Thyroid gland (tissue), 4 donors: ENCODE measurements at regions not wholly inside any gene's neighbourhood (a gene's known extent, or its start where the extent isn't known, plus 50 kb on each side); places are given as distances from the start of the nearest gene placed in this dataset.

Experiments
- POLR2A ChIP-seq, 2 donors: fragments of 450-650 bp; IDR thresholded peaks; one replicate each; pipeline ENCODE4 v1.6.1; 2017; ENCODE audit warnings: antibody characterized with exemption in 2 of 2, mild to moderate bottlenecking in 2 of 2, moderate library complexity in 1 of 2
- TF ChIP-seq, protein P1 (sequence below), 6 experiments: fragments of 200-600 bp in 3 of 6; fragments of 450-650 bp in 3 of 6; sonication (generic) in 3 of 6; IDR thresholded peaks; one replicate each; pipeline ENCODE4 v1.5.1; 2016 to 2019; ENCODE audit warnings: antibody characterized with exemption in 6 of 6, mild to moderate bottlenecking in 2 of 6, inconsistent platforms in 1 of 6, moderate library complexity in 1 of 6

DNA sequence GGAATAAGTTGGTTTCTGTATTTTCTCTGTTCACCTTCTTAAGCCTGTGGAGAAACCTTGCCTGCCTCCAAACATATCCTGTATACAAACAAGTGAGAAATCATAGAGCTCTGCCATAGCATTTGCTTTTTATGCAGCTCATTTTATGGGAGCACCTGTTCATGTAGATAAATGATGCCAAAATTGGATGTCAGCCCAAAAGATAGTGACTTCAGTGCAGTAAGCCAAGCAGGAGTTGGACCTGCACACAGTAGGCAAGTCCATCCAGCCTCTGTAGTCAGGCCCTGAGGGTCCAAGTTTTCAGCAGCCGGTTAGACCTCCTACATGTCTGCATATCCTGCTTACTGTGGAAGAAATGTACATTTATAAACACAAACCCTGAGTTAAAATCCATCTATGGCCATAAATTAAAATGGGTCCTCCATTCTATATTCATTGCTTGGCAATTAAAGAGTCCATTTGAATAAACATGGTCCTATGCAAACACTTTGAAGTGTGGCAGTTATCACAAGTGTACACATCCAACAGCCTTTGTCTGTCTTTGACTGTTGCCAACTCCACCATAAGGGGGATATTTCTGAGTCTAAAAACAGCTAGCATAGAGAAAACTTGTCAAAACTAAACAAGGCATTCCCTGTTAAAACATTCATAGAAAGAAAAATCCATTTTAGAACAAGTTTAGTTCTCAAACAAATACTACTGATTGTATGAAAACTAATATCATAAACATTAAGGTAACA is 847.8 kb downstream of the RPS29 start:
- TF ChIP-seq, protein P1, sequence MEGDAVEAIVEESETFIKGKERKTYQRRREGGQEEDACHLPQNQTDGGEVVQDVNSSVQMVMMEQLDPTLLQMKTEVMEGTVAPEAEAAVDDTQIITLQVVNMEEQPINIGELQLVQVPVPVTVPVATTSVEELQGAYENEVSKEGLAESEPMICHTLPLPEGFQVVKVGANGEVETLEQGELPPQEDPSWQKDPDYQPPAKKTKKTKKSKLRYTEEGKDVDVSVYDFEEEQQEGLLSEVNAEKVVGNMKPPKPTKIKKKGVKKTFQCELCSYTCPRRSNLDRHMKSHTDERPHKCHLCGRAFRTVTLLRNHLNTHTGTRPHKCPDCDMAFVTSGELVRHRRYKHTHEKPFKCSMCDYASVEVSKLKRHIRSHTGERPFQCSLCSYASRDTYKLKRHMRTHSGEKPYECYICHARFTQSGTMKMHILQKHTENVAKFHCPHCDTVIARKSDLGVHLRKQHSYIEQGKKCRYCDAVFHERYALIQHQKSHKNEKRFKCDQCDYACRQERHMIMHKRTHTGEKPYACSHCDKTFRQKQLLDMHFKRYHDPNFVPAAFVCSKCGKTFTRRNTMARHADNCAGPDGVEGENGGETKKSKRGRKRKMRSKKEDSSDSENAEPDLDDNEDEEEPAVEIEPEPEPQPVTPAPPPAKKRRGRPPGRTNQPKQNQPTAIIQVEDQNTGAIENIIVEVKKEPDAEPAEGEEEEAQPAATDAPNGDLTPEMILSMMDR (IDR thresholded peaks at IDR 0.05): no peak
- no peak for TF ChIP-seq POLR2A (IDR thresholded peaks at IDR 0.05)
